AG04450 (cell line): ENCODE measurements at regions not wholly inside any gene's neighbourhood (a gene's known extent, or its start where the extent isn't known, plus 50 kb on each side); places are given as distances from the start of the nearest gene placed in this dataset.

ENCODE experiments used
- CTCF ChIA-PET: fragments of 300-600, 350-600 bp; formaldehyde crosslinking; extraction: SDS; loops from one replicate; lab custom pipeline; 2022; ENCODE audit warnings: antibody characterized with exemption, inconsistent platforms; lab: Charles Lee
- POLR2A ChIA-PET: fragments of 350-600 bp; formaldehyde crosslinking; extraction: SDS; loops from one replicate; lab custom pipeline; 2021; ENCODE audit warnings: antibody characterized with exemption, inconsistent platforms; lab: Yijun Ruan, JAX
- DNase-seq: peaks from one replicate; pipeline ENCODE4 v3.0.0-alpha.2; 2011; ENCODE audit warnings: low read depth, low spot score
- H3K27ac ChIP-seq: one replicate; pipeline ENCODE4 v1.5.1; 2012; ENCODE audit warnings: low read depth, low read length, control low read depth
- H3K27me3 ChIP-seq: one replicate; pipeline ENCODE4 v1.6.0; 2012; ENCODE audit warnings: low read length; ENCODE audit not compliant: control insufficient read depth, insufficient read depth
- H3K4me3 ChIP-seq: 2 replicates; pipeline ENCODE4 v1.5.1; 2011; ENCODE audit warnings: mild to moderate bottlenecking, low read depth, low read length, control low read depth
- H3K9me3 ChIP-seq: 2 replicates; pipeline ENCODE4 v1.5.1; 2012; ENCODE audit warnings: low read length; ENCODE audit not compliant: control insufficient read depth, insufficient read depth
- TF ChIP-seq, protein P1 (sequence below): IDR thresholded peaks from 2 replicates; pipeline ENCODE4 v1.5.1; 2011; ENCODE audit warnings: low read depth, low read length, control low read depth, inconsistent platforms

DNA sequence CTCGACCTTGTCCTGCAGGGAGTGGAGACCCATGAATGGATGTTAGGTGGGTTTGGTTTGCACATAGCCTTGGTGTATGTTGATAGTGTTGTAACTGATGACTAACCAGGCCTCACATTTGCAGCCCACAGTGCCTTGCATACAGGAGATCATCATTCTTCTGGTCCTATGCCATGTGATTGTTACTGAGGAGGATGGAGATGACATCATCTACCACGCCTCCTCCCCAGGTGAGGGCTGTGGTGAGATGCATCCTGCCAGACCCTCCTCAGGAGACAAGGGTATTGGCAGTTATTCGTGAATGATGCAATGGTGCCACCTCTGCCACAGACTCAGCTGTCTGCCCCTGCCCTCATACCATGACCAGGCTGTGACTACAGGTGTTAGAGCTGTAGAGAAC, 1294.1 kb downstream of the UQCRFS1 start:
- Histone ChIP-seq H3K4me3 (no peak overlapping the region), H3K9me3 (peaks cover 10% of the 10 kb centered on the region; the same call in 1 of the 2 replicates), H3K27ac (no peak overlapping the region), H3K27me3 (no peaks in the 10 kb centered on the region)
- CTCF ChIA-PET, result no interaction called here
- POLR2A ChIA-PET, result no interaction called here
- no peak for DNase-seq
- TF ChIP-seq, protein P1, sequence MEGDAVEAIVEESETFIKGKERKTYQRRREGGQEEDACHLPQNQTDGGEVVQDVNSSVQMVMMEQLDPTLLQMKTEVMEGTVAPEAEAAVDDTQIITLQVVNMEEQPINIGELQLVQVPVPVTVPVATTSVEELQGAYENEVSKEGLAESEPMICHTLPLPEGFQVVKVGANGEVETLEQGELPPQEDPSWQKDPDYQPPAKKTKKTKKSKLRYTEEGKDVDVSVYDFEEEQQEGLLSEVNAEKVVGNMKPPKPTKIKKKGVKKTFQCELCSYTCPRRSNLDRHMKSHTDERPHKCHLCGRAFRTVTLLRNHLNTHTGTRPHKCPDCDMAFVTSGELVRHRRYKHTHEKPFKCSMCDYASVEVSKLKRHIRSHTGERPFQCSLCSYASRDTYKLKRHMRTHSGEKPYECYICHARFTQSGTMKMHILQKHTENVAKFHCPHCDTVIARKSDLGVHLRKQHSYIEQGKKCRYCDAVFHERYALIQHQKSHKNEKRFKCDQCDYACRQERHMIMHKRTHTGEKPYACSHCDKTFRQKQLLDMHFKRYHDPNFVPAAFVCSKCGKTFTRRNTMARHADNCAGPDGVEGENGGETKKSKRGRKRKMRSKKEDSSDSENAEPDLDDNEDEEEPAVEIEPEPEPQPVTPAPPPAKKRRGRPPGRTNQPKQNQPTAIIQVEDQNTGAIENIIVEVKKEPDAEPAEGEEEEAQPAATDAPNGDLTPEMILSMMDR, result no peak

DNA sequence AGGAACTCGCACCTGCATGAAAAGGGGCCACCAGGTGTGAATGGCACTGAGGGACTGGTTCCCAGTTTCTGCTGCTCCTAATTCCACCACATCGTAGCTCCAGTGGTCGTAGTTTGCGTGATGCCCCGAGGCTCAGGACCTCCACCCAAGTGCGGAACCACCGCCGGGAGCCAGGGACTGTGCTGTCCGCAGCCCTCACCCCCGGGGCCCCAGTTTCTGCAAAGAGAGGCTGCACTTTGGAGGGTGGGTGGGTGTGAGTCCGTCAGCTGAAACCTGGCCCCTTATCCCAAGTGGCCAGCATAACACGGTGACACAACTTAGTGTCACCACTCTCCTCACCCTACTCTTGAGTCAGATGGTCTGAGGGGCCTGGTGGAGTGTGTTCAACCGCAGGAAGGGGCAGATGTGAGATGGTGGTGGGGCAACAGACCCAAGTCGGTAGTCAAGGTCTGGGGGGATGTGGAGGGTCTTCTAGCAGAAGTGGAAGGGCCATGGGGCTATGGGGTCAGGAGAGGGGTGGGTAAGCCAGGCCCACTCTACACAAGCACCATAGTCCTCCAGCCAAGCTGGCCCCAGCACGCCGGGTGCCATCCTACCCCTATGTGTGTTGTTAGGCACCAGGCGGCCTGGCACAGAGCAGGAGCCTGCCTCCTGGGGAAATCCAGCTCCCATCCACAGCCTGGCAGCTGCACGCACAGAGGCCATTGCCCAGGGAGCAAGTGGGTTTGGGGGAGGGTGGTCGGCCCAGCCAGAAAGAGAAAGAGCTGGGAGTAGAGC, 1301.6 kb downstream of the UQCRFS1 start:
- Histone ChIP-seq H3K27ac (no peak overlapping the region), H3K27me3 (no peaks in the 10 kb centered on the region), H3K9me3 (peaks cover 48% of the 10 kb centered on the region), H3K4me3 (no peak overlapping the region)
- TF ChIP-seq, protein P1, result no peak
- POLR2A ChIA-PET, result no interaction called here
- DNase-seq, result no peak
- CTCF ChIA-PET, result no interaction called here

DNA sequence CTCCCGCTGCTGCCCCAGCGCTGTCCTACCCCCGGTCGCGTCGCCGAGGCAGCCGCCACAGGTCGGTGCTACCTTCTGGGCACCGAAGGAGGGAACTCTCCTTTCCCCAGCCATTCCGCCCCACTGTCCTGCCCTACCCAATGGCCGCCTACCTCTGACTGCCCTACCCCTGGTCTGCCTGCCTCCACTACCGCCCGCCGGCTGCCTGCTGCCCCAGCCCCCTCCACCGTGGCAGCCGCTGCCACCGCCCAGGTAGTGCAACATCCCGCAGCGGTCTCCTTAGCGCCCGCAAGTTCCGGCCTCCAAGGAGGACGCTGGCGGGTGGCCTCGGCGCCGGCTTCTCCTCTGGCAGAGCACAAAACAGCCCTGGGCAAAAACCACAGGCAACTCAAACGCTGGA, 1303.1 kb downstream of the UQCRFS1 start:
- Histone ChIP-seq H3K27ac (no peak overlapping the region), H3K4me3 (no peak overlapping the region), H3K27me3 (no peaks in the 10 kb centered on the region), H3K9me3 (peaks cover 60% of the 10 kb centered on the region)
- TF ChIP-seq, protein P1, result no peak
- POLR2A ChIA-PET, result no interaction called here
- CTCF ChIA-PET, result no interaction called here
- no peak for DNase-seq

DNA sequence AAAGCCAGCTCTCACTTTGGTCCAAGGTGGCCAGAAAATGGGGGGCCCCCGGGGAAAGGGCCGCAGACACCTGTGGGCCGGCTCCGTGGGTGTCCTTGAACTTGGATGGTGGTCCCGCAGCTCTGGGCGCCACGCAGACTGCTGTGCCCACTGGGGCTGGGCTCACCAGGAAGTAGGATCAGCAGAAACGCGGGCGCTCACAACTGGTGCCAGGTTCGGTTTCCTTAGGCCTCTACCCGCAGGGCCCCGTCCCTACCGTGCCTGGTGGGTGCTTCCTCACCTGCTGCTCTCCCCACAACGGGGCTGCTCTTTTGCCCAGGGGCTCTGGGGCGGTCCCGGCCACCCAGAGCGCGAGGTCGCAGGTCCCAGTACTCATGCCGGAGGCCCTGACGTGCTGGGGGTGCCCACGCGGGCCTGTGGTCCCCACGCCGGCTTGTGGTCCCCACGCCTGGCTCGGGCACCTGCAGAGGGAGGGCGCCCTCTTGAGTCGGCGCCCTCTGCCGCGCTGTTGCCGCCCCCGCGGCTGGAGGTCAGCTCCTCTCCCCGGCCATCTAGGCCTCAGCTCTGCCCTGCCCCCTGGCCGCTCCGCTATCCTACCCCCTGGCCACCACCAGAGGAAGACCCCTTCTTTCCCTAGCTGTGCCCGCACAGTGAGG, 1303.6 kb downstream of the UQCRFS1 start:
- Histone ChIP-seq H3K27me3 (no peaks in the 10 kb centered on the region), H3K9me3 (peaks cover 61% of the 10 kb centered on the region), H3K27ac (no peak overlapping the region), H3K4me3 (no peak overlapping the region)
- ChIA-PET POLR2A (no interaction called here), CTCF (no interaction called here)
- no peak for DNase-seq
- TF ChIP-seq, protein P1, result no peak

DNA sequence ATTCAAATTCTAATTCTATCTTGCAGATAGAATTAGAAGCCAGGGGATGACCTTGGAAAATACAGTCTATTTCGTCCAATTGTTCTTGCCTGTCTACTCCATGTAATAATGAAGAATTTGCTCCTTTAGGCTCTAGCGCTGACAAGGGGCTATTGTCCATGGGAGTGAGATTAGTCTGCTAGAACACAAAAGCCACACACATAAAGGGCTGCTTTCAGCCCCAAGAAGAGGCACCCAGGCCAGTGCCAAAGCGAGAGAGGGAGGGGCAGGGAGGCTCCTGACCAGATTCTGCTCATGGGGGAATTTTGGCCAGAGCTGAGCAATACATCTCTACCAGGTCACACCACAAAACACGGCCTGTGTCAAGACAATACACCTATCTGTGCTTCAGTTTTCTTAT, 1306.9 kb downstream of the UQCRFS1 start:
- DNase-seq, result no peak
- ChIA-PET POLR2A (no interaction called here), CTCF (no interaction called here)
- Histone ChIP-seq H3K27me3 (no peaks in the 10 kb centered on the region), H3K27ac (no peak overlapping the region), H3K9me3 (peaks cover 55% of the 10 kb centered on the region), H3K4me3 (no peak overlapping the region)
- TF ChIP-seq, protein P1, result no peak
